Pancreas (tissue), 10 donors: ENCODE measurements at regions not wholly inside any gene's neighbourhood (a gene's known extent, or its start where the extent isn't known, plus 50 kb on each side); places are given as distances from the start of the nearest gene placed in this dataset.
"Not testable (repeated sequence)": the region's sequence is repeated elsewhere in the genome, so short reads cannot be mapped to it uniquely, and the experiment has no call there.

Experiments used
- ATAC-seq, 4 donors: fragments of 200-7000 bp; cut with Tn5 transposase; one replicate each; pipeline versions ENCODE4 v1.8.0 to v1.9.1; 2020; ENCODE audit warnings: mild to moderate bottlenecking in 4 of 4, moderate library complexity in 4 of 4
- DNase-seq, 6 donors: peaks; one replicate each; pipeline ENCODE4 v3.0.0-alpha.2; 2020
- FAIRE-seq: peaks from 2 replicates; lab custom pipeline; 2012; peaks lifted over from hg19 to GRCh38; lab: Jason Lieb, UNC
- H3K27ac ChIP-seq, 4 donors: fragments of 200-600 bp; sonication (generic); 1 replicate in 3 of 4; 2 replicates in 1 of 4; pipeline versions ENCODE4 v1.5.0 to v1.8.0; 2020
- H3K27me3 ChIP-seq, 4 donors: fragments of 200-600 bp; one replicate each; pipeline ENCODE4 v1.8.0; 2021
- H3K36me3 ChIP-seq, 3 donors: fragments of 200-600 bp; sonication (generic) in 1 of 3; one replicate each; pipeline versions ENCODE4 v1.5.0 to v1.8.0; 2020 to 2021
- H3K4me1 ChIP-seq, 3 donors: fragments of 200-600 bp; one replicate each; pipeline ENCODE4 v1.8.0; 2021
- H3K4me3 ChIP-seq, 4 donors: fragments of 200-600 bp; sonication (generic) in 2 of 4; one replicate each; pipeline versions ENCODE4 v1.5.0 to v1.8.0; 2020 to 2021
- H3K9me3 ChIP-seq, 4 donors: fragments of 200-600 bp; one replicate each; pipeline ENCODE4 v1.8.0; 2021
- CTCF ChIP-seq, 4 donors: fragments of 200-600 bp; sonication (generic) in 3 of 4; IDR thresholded peaks; one replicate each; pipeline versions ENCODE4 v1.5.0 to v1.8.0; 2021; ENCODE audit warnings: antibody characterized with exemption in 4 of 4
- WGBS, 2 donors: extraction: QIAGEN DNeasy Blood & Tissue Kit; methylation state at CpG; one replicate each; pipeline ENCODE4 v1.1.7; 2013; 5-methylcytosine and 5-hydroxymethylcytosine counted together
- intact Hi-C, 3 donors: fragments of 100-400 bp; cut with DNase I; formaldehyde crosslinking; loops; one replicate each; pipeline versions ENCODE4 v1.11.1 to v1.14.2; 2022
- donor health status: healthy with polysubstance abuse.
- donor health status: DM: no; HTN: no; CAD: no; lungs with moderate emphysema.
- donor health status: DM: no; HTN: no; CAD: no.
- donor health status: control.
- donor health status: control.
- donor health status: Bipolar disorder and iron deficiency.
- donor health status: DM: yes; HTN: yes; CAD: no.
- donor health status: DM: no; HTN: no; CAD: no.
- donor health status: DM: no; HTN: no; CAD: no.
- donor health status: DM: yes; HTN: yes; CAD: no.

GRCh38 chr10:129059977-129060376 is 407.1 kb upstream of the MGMT start:
- Histone ChIP-seq H3K9me3 (no peaks in the 10 kb centered on the region), H3K4me3 (no peak overlapping the region), H3K36me3 (no peaks in the 10 kb centered on the region), H3K4me1 (no peaks in the 10 kb centered on the region), H3K27ac (no peak overlapping the region), H3K27me3 (no peaks in the 10 kb centered on the region)
- ATAC-seq, result no peak
- WGBS, 2 donors, result 62 to 78% methylated on average over 9 of the region's 9 CpGs
- DNase-seq, result no peak
- no peak for FAIRE-seq
- TF ChIP-seq CTCF (IDR thresholded peaks at IDR 0.05), result no peak
- intact Hi-C loops, result no loop called here

- H3K27ac ChIP-seq, result no peak overlapping the region
- no peak for ATAC-seq
- TF ChIP-seq CTCF (IDR thresholded peaks at IDR 0.05), result no peak
- no peaks in the 10 kb centered on the region for H3K9me3 ChIP-seq
- DNase-seq, result no peak
- FAIRE-seq, result no peak
- no peaks in the 10 kb centered on the region for H3K27me3 ChIP-seq
- H3K4me3 ChIP-seq, result no peak overlapping the region
- H3K36me3 ChIP-seq, result no peaks in the 10 kb centered on the region
- intact Hi-C loops, result no loop called here
- no peaks in the 10 kb centered on the region for H3K4me1 ChIP-seq
- WGBS, 2 donors, result 67 to 72% methylated on average over 4 of the region's 4 CpGs
These were observed 403.8 kb upstream of the MGMT start for GRCh38 chr10:129063212-129063611.

GRCh38 chr10:129063877-129064276 is 403.2 kb upstream of the MGMT start:
- DNase-seq (no peak), ATAC-seq (no peak), FAIRE-seq (no peak)
- intact Hi-C loops, result no loop called here
- Histone ChIP-seq H3K4me3 (no peak overlapping the region), H3K4me1 (no peaks in the 10 kb centered on the region), H3K27me3 (no peaks in the 10 kb centered on the region), H3K27ac (no peak overlapping the region), H3K9me3 (no peaks in the 10 kb centered on the region), H3K36me3 (no peaks in the 10 kb centered on the region)
- 69 to 76% methylated on average over 5 of the region's 5 CpGs for WGBS, 2 donors
- no peak for TF ChIP-seq CTCF (IDR thresholded peaks at IDR 0.05)

GRCh38 chr10:129066529-129066928 is 400.5 kb upstream of the MGMT start:
- WGBS, 2 donors, result 57 to 74% methylated on average over 4 of the region's 4 CpGs

GRCh38 chr10:129071411-129071810 is 395.6 kb upstream of the MGMT start:
- H3K27me3 ChIP-seq, ATAC-seq, intact Hi-C loops, DNase-seq, H3K4me3 ChIP-seq, H3K27ac ChIP-seq, H3K9me3 ChIP-seq, FAIRE-seq, H3K36me3 ChIP-seq, H3K4me1 ChIP-seq: not testable (repeated sequence)
- WGBS, 2 donors, result 91 to 97% methylated on average over 19 to 29 of the region's 29 CpGs

More at GRCh38 chr10:129066529-129066928, 400.5 kb upstream of the MGMT start:
- H3K36me3 ChIP-seq, intact Hi-C loops, ATAC-seq, FAIRE-seq, H3K27ac ChIP-seq, H3K27me3 ChIP-seq, DNase-seq, H3K4me1 ChIP-seq, H3K4me3 ChIP-seq, H3K9me3 ChIP-seq: not testable (repeated sequence)

- H3K4me3 ChIP-seq, result no peak overlapping the region
- FAIRE-seq, result no peak
- H3K9me3 ChIP-seq, result no peaks in the 10 kb centered on the region
- no peak for ATAC-seq
- no peaks in the 10 kb centered on the region for H3K36me3 ChIP-seq
- no peak for TF ChIP-seq CTCF (IDR thresholded peaks at IDR 0.05)
- H3K27me3 ChIP-seq, result no peaks in the 10 kb centered on the region
- intact Hi-C loops, result no loop called here
- DNase-seq, result no peak
- H3K4me1 ChIP-seq, result no peaks in the 10 kb centered on the region
- WGBS, 2 donors, result 24 to 34% methylated on average over 3 of the region's 3 CpGs
- H3K27ac ChIP-seq, result no peak overlapping the region
These were observed 392.1 kb upstream of the MGMT start for GRCh38 chr10:129074939-129075338.
